ENCODE measurements at regions not wholly inside any gene's neighbourhood (a gene's known extent, or its start where the extent isn't known, plus 50 kb on each side); places are given as distances from the start of the nearest gene placed in this dataset.

- ATAC-seq (replicated peaks in 1 of 2), result no peak
- Mint-ChIP-seq H3K27me3 (ENCODE audit: low read depth) (no peaks in the 10 kb centered on the region), H3K27ac (no peak overlapping the region), H3K9me3 (peaks cover 12 to 15% of the 10 kb centered on the region in 2 donors), H3K4me3 (no peak overlapping the region), H3K36me3 (ENCODE audit: insufficient read depth in 2 of 2) (no peaks in the 10 kb centered on the region), H3K4me1 (ENCODE audit: low read depth) (no peaks in the 10 kb centered on the region)
- DNase-seq, result no peak
Observed at GRCh38 chr5:106727071-106727470, 943.7 kb downstream of the EFNA5 start.

GRCh38 chr5:106720367-106720766, 950.4 kb downstream of the EFNA5 start:
- Mint-ChIP-seq H3K4me1 (ENCODE audit: low read depth) (no peaks in the 10 kb centered on the region), H3K27me3 (ENCODE audit: low read depth) (no peaks in the 10 kb centered on the region), H3K36me3 (ENCODE audit: insufficient read depth in 2 of 2) (no peaks in the 10 kb centered on the region), H3K9me3 (peaks cover 1 to 2% of the 10 kb centered on the region in 2 donors), H3K4me3 (no peak overlapping the region), H3K27ac (no peak overlapping the region)
- DNase-seq (no peak), ATAC-seq (replicated peaks in 1 of 2) (no peak)

GRCh38 chr5:106699796-106700195, 970.9 kb downstream of the EFNA5 start:
- H3K36me3 Mint-ChIP-seq (ENCODE audit: insufficient read depth in 2 of 2), result no peaks in the 10 kb centered on the region
- DNase-seq (no peak), ATAC-seq (replicated peaks in 1 of 2) (no peak)
- no peak overlapping the region for H3K27ac Mint-ChIP-seq
- no peaks in the 10 kb centered on the region for H3K27me3 Mint-ChIP-seq (ENCODE audit: low read depth)
- H3K9me3 Mint-ChIP-seq, result peaks cover 5 to 6% of the 10 kb centered on the region in 2 donors
- no peak overlapping the region for H3K4me3 Mint-ChIP-seq
- no peaks in the 10 kb centered on the region for H3K4me1 Mint-ChIP-seq (ENCODE audit: low read depth)

- ATAC-seq (replicated peaks in 1 of 2), result no peak
- DNase-seq, result no peak
- H3K9me3 Mint-ChIP-seq, result peaks cover 5 to 6% of the 10 kb centered on the region in 2 donors
- H3K27me3 Mint-ChIP-seq (ENCODE audit: low read depth), result no peaks in the 10 kb centered on the region
- H3K4me3 Mint-ChIP-seq, result no peak overlapping the region
- no peak overlapping the region for H3K27ac Mint-ChIP-seq
- no peaks in the 10 kb centered on the region for H3K4me1 Mint-ChIP-seq (ENCODE audit: low read depth)
- H3K36me3 Mint-ChIP-seq (ENCODE audit: insufficient read depth in 2 of 2), result no peaks in the 10 kb centered on the region
Observed at GRCh38 chr5:106699198-106699597, 971.5 kb downstream of the EFNA5 start.

- Mint-ChIP-seq H3K4me3 (no peak overlapping the region), H3K4me1 (ENCODE audit: low read depth) (no peaks in the 10 kb centered on the region), H3K9me3 (peaks cover 5 to 6% of the 10 kb centered on the region in 2 donors), H3K36me3 (ENCODE audit: insufficient read depth in 2 of 2) (no peaks in the 10 kb centered on the region), H3K27ac (no peak overlapping the region), H3K27me3 (ENCODE audit: low read depth) (no peaks in the 10 kb centered on the region)
- DNase-seq (no peak), ATAC-seq (replicated peaks in 1 of 2) (no peak)
Observed at GRCh38 chr5:106698169-106698568, 972.6 kb downstream of the EFNA5 start.

- no peak overlapping the region for H3K27ac Mint-ChIP-seq
- DNase-seq (no peak), ATAC-seq (replicated peaks in 1 of 2) (no peak)
- no peaks in the 10 kb centered on the region for H3K27me3 Mint-ChIP-seq (ENCODE audit: low read depth)
- no peaks in the 10 kb centered on the region for H3K36me3 Mint-ChIP-seq (ENCODE audit: insufficient read depth in 2 of 2)
- peaks cover 2 to 3% of the 10 kb centered on the region in 2 donors for H3K9me3 Mint-ChIP-seq
- H3K4me1 Mint-ChIP-seq (ENCODE audit: low read depth), result no peaks in the 10 kb centered on the region
- H3K4me3 Mint-ChIP-seq, result no peak overlapping the region
Observed at GRCh38 chr5:106691701-106692100, 979.0 kb downstream of the EFNA5 start.

GRCh38 chr5:106690585-106690984, 980.2 kb downstream of the EFNA5 start:
- H3K27me3 Mint-ChIP-seq (ENCODE audit: low read depth), result no peaks in the 10 kb centered on the region
- H3K27ac Mint-ChIP-seq, result no peak overlapping the region
- H3K4me3 Mint-ChIP-seq, result no peak overlapping the region
- ATAC-seq (replicated peaks in 1 of 2) (no peak), DNase-seq (no peak)
- peaks cover 2 to 3% of the 10 kb centered on the region in 2 donors for H3K9me3 Mint-ChIP-seq
- H3K4me1 Mint-ChIP-seq (ENCODE audit: low read depth), result no peaks in the 10 kb centered on the region
- no peaks in the 10 kb centered on the region for H3K36me3 Mint-ChIP-seq (ENCODE audit: insufficient read depth in 2 of 2)

GRCh38 chr5:106680330-106680729, 990.4 kb downstream of the EFNA5 start:
- DNase-seq (no peak), ATAC-seq (replicated peaks in 1 of 2) (no peak)
- peaks cover 3 to 9% of the 10 kb centered on the region in 2 donors for H3K9me3 Mint-ChIP-seq
- no peaks in the 10 kb centered on the region for H3K27me3 Mint-ChIP-seq (ENCODE audit: low read depth)
- H3K4me1 Mint-ChIP-seq (ENCODE audit: low read depth), result no peaks in the 10 kb centered on the region
- no peak overlapping the region for H3K4me3 Mint-ChIP-seq
- H3K27ac Mint-ChIP-seq, result no peak overlapping the region
- H3K36me3 Mint-ChIP-seq (ENCODE audit: insufficient read depth in 2 of 2), result no peaks in the 10 kb centered on the region

GRCh38 chr5:106677057-106677456, 993.7 kb downstream of the EFNA5 start:
- H3K4me3 Mint-ChIP-seq, result no peak overlapping the region
- DNase-seq, result no peak
- no peaks in the 10 kb centered on the region for H3K36me3 Mint-ChIP-seq (ENCODE audit: insufficient read depth in 2 of 2)
- H3K9me3 Mint-ChIP-seq, result peaks cover 5 to 7% of the 10 kb centered on the region in 2 donors
- H3K27ac Mint-ChIP-seq, result no peak overlapping the region
- H3K27me3 Mint-ChIP-seq (ENCODE audit: low read depth), result no peaks in the 10 kb centered on the region
- no peak for ATAC-seq (replicated peaks in 1 of 2)
- H3K4me1 Mint-ChIP-seq (ENCODE audit: low read depth), result no peaks in the 10 kb centered on the region

- Mint-ChIP-seq H3K4me3 (no peak overlapping the region), H3K9me3 (peaks cover 4 to 5% of the 10 kb centered on the region in 2 donors), H3K27ac (no peak overlapping the region), H3K4me1 (ENCODE audit: low read depth) (no peaks in the 10 kb centered on the region), H3K27me3 (ENCODE audit: low read depth) (no peaks in the 10 kb centered on the region), H3K36me3 (ENCODE audit: insufficient read depth in 2 of 2) (no peaks in the 10 kb centered on the region)
- ATAC-seq (replicated peaks in 1 of 2), result no peak
- DNase-seq, result no peak
Observed at GRCh38 chr5:106675687-106676086, 995.0 kb downstream of the EFNA5 start.

GRCh38 chr5:106673941-106674340, 996.8 kb downstream of the EFNA5 start:
- H3K27ac Mint-ChIP-seq, result no peak overlapping the region
- H3K4me1 Mint-ChIP-seq (ENCODE audit: low read depth), result no peaks in the 10 kb centered on the region
- H3K27me3 Mint-ChIP-seq (ENCODE audit: low read depth), result no peaks in the 10 kb centered on the region
- no peak for DNase-seq
- H3K36me3 Mint-ChIP-seq (ENCODE audit: insufficient read depth in 2 of 2), result no peaks in the 10 kb centered on the region
- no peak overlapping the region for H3K4me3 Mint-ChIP-seq
- no peak for ATAC-seq (replicated peaks in 1 of 2)
- peaks cover 3 to 7% of the 10 kb centered on the region in 2 donors for H3K9me3 Mint-ChIP-seq

GRCh38 chr5:106661866-106662265, 1008.9 kb downstream of the EFNA5 start:
- no peak for DNase-seq
- ATAC-seq (replicated peaks in 1 of 2), result no peak
- H3K27ac Mint-ChIP-seq, result no peak overlapping the region
- H3K36me3 Mint-ChIP-seq (ENCODE audit: insufficient read depth in 2 of 2), result no peaks in the 10 kb centered on the region
- H3K9me3 Mint-ChIP-seq, result peaks cover 0 to 3% of the 10 kb centered on the region in 2 donors
- H3K4me3 Mint-ChIP-seq, result no peak overlapping the region
- H3K4me1 Mint-ChIP-seq (ENCODE audit: low read depth), result no peaks in the 10 kb centered on the region
- H3K27me3 Mint-ChIP-seq (ENCODE audit: low read depth), result no peaks in the 10 kb centered on the region

GRCh38 chr5:106660681-106661080, 1010.1 kb downstream of the EFNA5 start:
- no peak overlapping the region for H3K4me3 Mint-ChIP-seq
- no peak for ATAC-seq (replicated peaks in 1 of 2)

GRCh38 chr5:106658150-106658549, 1012.6 kb downstream of the EFNA5 start:
- H3K9me3 Mint-ChIP-seq, result peaks cover 6 to 9% of the 10 kb centered on the region in 2 donors
- H3K27ac Mint-ChIP-seq, result no peak overlapping the region
- no peak overlapping the region for H3K4me3 Mint-ChIP-seq
- DNase-seq, result no peak
- H3K36me3 Mint-ChIP-seq (ENCODE audit: insufficient read depth in 2 of 2), result peaks cover 0 to 1% of the 10 kb centered on the region in 2 donors
- H3K27me3 Mint-ChIP-seq (ENCODE audit: low read depth), result no peaks in the 10 kb centered on the region
- ATAC-seq (replicated peaks in 1 of 2), result no peak
- H3K4me1 Mint-ChIP-seq (ENCODE audit: low read depth), result no peaks in the 10 kb centered on the region

More at GRCh38 chr5:106660681-106661080, 1010.1 kb downstream of the EFNA5 start:
- Mint-ChIP-seq H3K36me3 (ENCODE audit: insufficient read depth in 2 of 2) (no peaks in the 10 kb centered on the region), H3K9me3 (peaks cover 0 to 3% of the 10 kb centered on the region in 2 donors), H3K27me3 (ENCODE audit: low read depth) (no peaks in the 10 kb centered on the region), H3K4me1 (ENCODE audit: low read depth) (no peaks in the 10 kb centered on the region), H3K27ac (no peak overlapping the region)
- no peak for DNase-seq

Measured in activated T-cell treated with anti-CD3 and anti-CD28 coated beads, Interleukin-2, amount 50 U/mL, for 72 hours (primary cell).